GM03348 (cell line): ENCODE measurements at regions not wholly inside any gene's neighbourhood (a gene's known extent, or its start where the extent isn't known, plus 50 kb on each side); places are given as distances from the start of the nearest gene placed in this dataset.

Experiments used
- DNase-seq: peaks from one replicate; pipeline ENCODE4 v3.0.0; 2012; ENCODE audit warnings: low spot score

- DNase-seq: no peak
Measured at GRCh38 chr13:111517641-111518010, 197.2 kb downstream of the TEX29 start.

GRCh38 chr13:111518161-111518792 is 197.8 kb downstream of the TEX29 start:
- no peak for DNase-seq

GRCh38 chr13:111519041-111519440 is 198.6 kb downstream of the TEX29 start:
- no peak for DNase-seq

- no peak for DNase-seq
Measured at GRCh38 chr13:111519490-111520170, 199.2 kb downstream of the TEX29 start.

- DNase-seq: no peak
Measured at GRCh38 chr13:111521030-111521429, 200.6 kb downstream of the TEX29 start.

- DNase-seq: no peak
Measured at GRCh38 chr13:111521691-111522229, 201.3 kb downstream of the TEX29 start.

GRCh38 chr13:111525320-111526118 is 205.1 kb downstream of the TEX29 start:
- no peak for DNase-seq

GRCh38 chr13:111526922-111527321 is 206.5 kb downstream of the TEX29 start:
- DNase-seq: no peak

GRCh38 chr13:111527614-111528229 is 207.3 kb downstream of the TEX29 start:
- no peak for DNase-seq

GRCh38 chr13:111528513-111528912 is 208.1 kb downstream of the TEX29 start:
- DNase-seq: no peak

GRCh38 chr13:111530137-111530870 is 209.9 kb downstream of the TEX29 start:
- no peak for DNase-seq

- DNase-seq: no peak
Measured at GRCh38 chr13:111531505-111531904, 211.1 kb downstream of the TEX29 start.

GRCh38 chr13:111532111-111532510 is 211.7 kb downstream of the TEX29 start:
- DNase-seq: no peak

GRCh38 chr13:111533900-111534683 is 213.7 kb downstream of the TEX29 start:
- no peak for DNase-seq

GRCh38 chr13:111534751-111535522 is 214.5 kb downstream of the TEX29 start:
- DNase-seq: no peak

GRCh38 chr13:111535523-111535811 is 215.0 kb downstream of the TEX29 start:
- DNase-seq: no peak

- DNase-seq: no peak
Measured at GRCh38 chr13:111536075-111536642, 215.7 kb downstream of the TEX29 start.

- no peak for DNase-seq
Measured at GRCh38 chr13:111537115-111537728, 216.8 kb downstream of the TEX29 start.

- no peak for DNase-seq
Measured at GRCh38 chr13:111537843-111538499, 217.5 kb downstream of the TEX29 start.
